ENCODE measurements at regions not wholly inside any gene's neighbourhood (a gene's known extent, or its start where the extent isn't known, plus 50 kb on each side); places are given as distances from the start of the nearest gene placed in this dataset.

- no peak overlapping the region for H3K4me3 Mint-ChIP-seq
- H3K4me1 Mint-ChIP-seq = no peaks in the 10 kb centered on the region
- no peak for TF ChIP-seq CTCF (IDR thresholded peaks at IDR 0.05)
- H3K27ac Mint-ChIP-seq = no peak overlapping the region
- H3K9me3 Mint-ChIP-seq = peaks cover 4% of the 10 kb centered on the region
- H3K27me3 Mint-ChIP-seq (ENCODE audit: low read depth, poor library complexity) = peaks cover 17% of the 10 kb centered on the region
- no peak for DNase-seq
- no peaks in the 10 kb centered on the region for H3K36me3 Mint-ChIP-seq (ENCODE audit: low read depth)
These were observed 116.0 kb upstream of the RAB27B start for GRCh38 chr18:54712306-54712705.

GRCh38 chr18:54712758-54713157, 115.5 kb upstream of the RAB27B start:
- no peak for TF ChIP-seq CTCF (IDR thresholded peaks at IDR 0.05)
- no peaks in the 10 kb centered on the region for H3K36me3 Mint-ChIP-seq (ENCODE audit: low read depth)

GRCh38 chr18:54713386-54713785, 114.9 kb upstream of the RAB27B start:
- Mint-ChIP-seq H3K4me3 (no peak overlapping the region), H3K9me3 (no peaks in the 10 kb centered on the region), H3K4me1 (peaks cover 9% of the 10 kb centered on the region), H3K27me3 (ENCODE audit: low read depth, poor library complexity) (peaks cover 13% of the 10 kb centered on the region), H3K36me3 (ENCODE audit: low read depth) (no peaks in the 10 kb centered on the region), H3K27ac (no peak overlapping the region)
- no peak for DNase-seq
- TF ChIP-seq CTCF (IDR thresholded peaks at IDR 0.05) = no peak

More at GRCh38 chr18:54712758-54713157, 115.5 kb upstream of the RAB27B start:
- H3K4me3 Mint-ChIP-seq = no peak overlapping the region
- H3K27me3 Mint-ChIP-seq (ENCODE audit: low read depth, poor library complexity) = peaks cover 17% of the 10 kb centered on the region
- peaks cover 3% of the 10 kb centered on the region for H3K4me1 Mint-ChIP-seq
- no peak for DNase-seq
- H3K27ac Mint-ChIP-seq = no peak overlapping the region
- H3K9me3 Mint-ChIP-seq = peaks cover under 1% of the 10 kb centered on the region

DNA sequence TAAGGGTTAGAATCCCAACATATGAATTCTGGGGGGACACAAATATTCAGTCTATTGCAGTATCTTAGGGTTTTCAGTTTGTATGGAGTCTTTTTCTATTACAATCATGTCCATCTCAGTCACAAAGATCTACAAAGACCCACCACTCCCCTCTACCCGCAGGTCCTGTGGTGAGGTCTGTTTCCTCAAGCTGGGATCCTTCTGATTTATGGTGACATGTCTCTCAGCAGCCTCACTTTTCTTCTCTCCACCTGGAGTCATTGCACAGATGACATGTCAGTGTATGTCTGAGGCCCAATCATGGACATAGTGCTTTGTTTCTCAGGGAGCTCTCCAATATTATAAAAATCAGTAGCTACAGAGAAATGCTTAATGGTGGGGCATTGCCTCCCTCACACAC, 113.4 kb upstream of the RAB27B start:
- no peaks in the 10 kb centered on the region for H3K36me3 Mint-ChIP-seq (ENCODE audit: low read depth)
- TF ChIP-seq CTCF (IDR thresholded peaks at IDR 0.05) = no peak
- no peak for DNase-seq
- H3K27ac Mint-ChIP-seq = no peak overlapping the region
- no peaks in the 10 kb centered on the region for H3K9me3 Mint-ChIP-seq
- peaks cover 9% of the 10 kb centered on the region for H3K4me1 Mint-ChIP-seq
- peaks cover 13% of the 10 kb centered on the region for H3K27me3 Mint-ChIP-seq (ENCODE audit: low read depth, poor library complexity)
- no peak overlapping the region for H3K4me3 Mint-ChIP-seq

GRCh38 chr18:54716586-54716985, 111.7 kb upstream of the RAB27B start:
- Mint-ChIP-seq H3K27me3 (ENCODE audit: low read depth, poor library complexity) (peaks cover 13% of the 10 kb centered on the region), H3K27ac (no peak overlapping the region), H3K9me3 (no peaks in the 10 kb centered on the region), H3K36me3 (ENCODE audit: low read depth) (no peaks in the 10 kb centered on the region), H3K4me3 (no peak overlapping the region), H3K4me1 (peaks cover 9% of the 10 kb centered on the region)
- no peak for TF ChIP-seq CTCF (IDR thresholded peaks at IDR 0.05)
- DNase-seq = no peak

DNA sequence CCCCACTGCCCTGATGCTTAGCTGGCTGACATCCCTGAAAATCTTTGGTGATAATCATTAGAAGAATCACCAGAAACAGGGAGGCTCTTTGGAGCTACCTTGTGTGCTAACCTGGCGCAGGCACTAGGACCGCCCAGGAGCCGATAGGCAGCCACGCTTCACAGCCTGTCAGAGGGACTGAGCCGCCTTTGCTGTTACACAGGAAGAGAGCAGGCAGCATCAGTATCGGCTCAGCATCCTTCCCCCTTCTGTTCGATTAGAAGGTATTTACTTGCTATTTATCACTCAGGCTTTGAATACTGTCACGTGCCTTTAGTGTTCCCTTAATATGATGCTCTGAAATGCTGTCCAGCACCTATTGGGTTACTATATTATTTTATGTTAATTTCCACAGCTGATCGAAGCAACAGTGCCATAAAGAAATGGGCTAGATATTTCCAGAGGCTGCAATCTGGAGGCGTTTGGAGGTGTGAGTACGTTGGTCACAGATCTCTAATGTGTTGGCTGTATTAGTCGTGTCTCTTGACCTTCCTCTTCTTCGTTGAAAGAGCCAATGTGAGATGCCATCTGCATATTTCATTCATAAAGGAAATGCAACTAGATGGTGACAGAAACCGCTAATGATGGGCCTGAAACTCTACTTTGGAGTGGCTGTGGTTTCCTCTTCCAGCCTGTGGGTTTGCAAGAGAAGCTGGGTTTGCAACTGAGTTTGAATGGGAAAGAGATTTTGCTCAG, 110.4 kb upstream of the RAB27B start:
- no peaks in the 10 kb centered on the region for H3K9me3 Mint-ChIP-seq
- H3K27ac Mint-ChIP-seq = no peak overlapping the region
- peak overlapping the region; percentile 48 for H3K4me3 Mint-ChIP-seq
- no peak for TF ChIP-seq CTCF (IDR thresholded peaks at IDR 0.05)
- DNase-seq = peak; percentile 49
- H3K36me3 Mint-ChIP-seq (ENCODE audit: low read depth) = no peaks in the 10 kb centered on the region
- peaks cover 11% of the 10 kb centered on the region for H3K27me3 Mint-ChIP-seq (ENCODE audit: low read depth, poor library complexity)
- peaks cover 9% of the 10 kb centered on the region for H3K4me1 Mint-ChIP-seq

All from nephron progenitor cell (in vitro differentiated cells).